ENCODE measurements at regions not wholly inside any gene's neighbourhood (a gene's known extent, or its start where the extent isn't known, plus 50 kb on each side); places are given as distances from the start of the nearest gene placed in this dataset.

GRCh38 chr9:107554636-107555035 is 65.1 kb upstream of the KLF4 start:
- Histone ChIP-seq H3K9me2 (replicated peaks; ENCODE audit: insufficient read depth) (no peaks in the 10 kb centered on the region), H4K20me1 (ENCODE audit: insufficient read depth, poor library complexity, severe bottlenecking) (no peaks in the 10 kb centered on the region), H2AFZ (no peak overlapping the region), H3K27ac (no peak overlapping the region), H3K36me3 (replicated peaks; ENCODE audit: insufficient read depth, low read depth) (no peaks in the 10 kb centered on the region), H3K4me3 (no peak overlapping the region), H3K27me3 (no peaks in the 10 kb centered on the region), H3K79me2 (no peaks in the 10 kb centered on the region), H3K4me2 (no peak overlapping the region), H3K9me3 (ENCODE audit: low read depth) (no peaks in the 10 kb centered on the region), H3K4me1 (ENCODE audit: insufficient read depth) (peaks cover 13% of the 10 kb centered on the region)
- DNase-seq (ENCODE audit: low spot score): no peak
- 89% methylated on average over 8 of the region's 8 CpGs for WGBS (ENCODE audit: low lambda C conversion rate, missing lambda C conversion rate)
- TF ChIP-seq EZH2phosphoT487 (IDR thresholded peaks at IDR 0.05; ENCODE audit: low read depth, severe bottlenecking, unreplicated experiment) (no peak), CTCF (IDR thresholded peaks at IDR 0.05; ENCODE audit: poor library complexity) (no peak), EZH2 (IDR thresholded peaks at IDR 0.05; ENCODE audit: borderline replicate concordance) (no peak)

- peak overlapping the region; percentile 40 for H3K4me2 ChIP-seq
- no peaks in the 10 kb centered on the region for H3K79me2 ChIP-seq
- no peaks in the 10 kb centered on the region for H3K27me3 ChIP-seq
- peaks cover 6% of the 10 kb centered on the region for H3K4me1 ChIP-seq (ENCODE audit: insufficient read depth)
- no peaks in the 10 kb centered on the region for H3K36me3 ChIP-seq (replicated peaks; ENCODE audit: insufficient read depth, low read depth)
- WGBS (ENCODE audit: low lambda C conversion rate, missing lambda C conversion rate): 82% methylated on average over 10 of the region's 10 CpGs
- no peak overlapping the region for H3K4me3 ChIP-seq
- peak overlapping the region; percentile 49 for H3K27ac ChIP-seq
- DNase-seq (ENCODE audit: low spot score): peak; percentile 57
- H4K20me1 ChIP-seq (ENCODE audit: insufficient read depth, poor library complexity, severe bottlenecking): no peaks in the 10 kb centered on the region
- no peaks in the 10 kb centered on the region for H3K9me3 ChIP-seq (ENCODE audit: low read depth)
- no peak overlapping the region for H2AFZ ChIP-seq
- H3K9me2 ChIP-seq (replicated peaks; ENCODE audit: insufficient read depth): no peaks in the 10 kb centered on the region
- no peak for TF ChIP-seq CTCF (IDR thresholded peaks at IDR 0.05; ENCODE audit: poor library complexity)
- TF ChIP-seq EZH2 (IDR thresholded peaks at IDR 0.05; ENCODE audit: borderline replicate concordance): no peak
- TF ChIP-seq EZH2phosphoT487 (IDR thresholded peaks at IDR 0.05; ENCODE audit: low read depth, severe bottlenecking, unreplicated experiment): no peak
Observed at GRCh38 chr9:107548298-107549142, 59.0 kb upstream of the KLF4 start.

GRCh38 chr9:107547772-107548297 is 58.3 kb upstream of the KLF4 start:
- no peak for DNase-seq (ENCODE audit: low spot score)
- no peaks in the 10 kb centered on the region for H3K79me2 ChIP-seq
- H3K9me2 ChIP-seq (replicated peaks; ENCODE audit: insufficient read depth): no peaks in the 10 kb centered on the region
- H3K9me3 ChIP-seq (ENCODE audit: low read depth): no peaks in the 10 kb centered on the region
- H3K4me1 ChIP-seq (ENCODE audit: insufficient read depth): peaks cover 6% of the 10 kb centered on the region
- peak overlapping the region; percentile 49 for H3K27ac ChIP-seq
- 84% methylated on average over 3 of the region's 3 CpGs for WGBS (ENCODE audit: low lambda C conversion rate, missing lambda C conversion rate)
- H2AFZ ChIP-seq: no peak overlapping the region
- H3K4me2 ChIP-seq: no peak overlapping the region
- no peak for TF ChIP-seq EZH2phosphoT487 (IDR thresholded peaks at IDR 0.05; ENCODE audit: low read depth, severe bottlenecking, unreplicated experiment)
- TF ChIP-seq CTCF (IDR thresholded peaks at IDR 0.05; ENCODE audit: poor library complexity): no peak
- no peak for TF ChIP-seq EZH2 (IDR thresholded peaks at IDR 0.05; ENCODE audit: borderline replicate concordance)
- H4K20me1 ChIP-seq (ENCODE audit: insufficient read depth, poor library complexity, severe bottlenecking): no peaks in the 10 kb centered on the region
- no peaks in the 10 kb centered on the region for H3K27me3 ChIP-seq
- no peaks in the 10 kb centered on the region for H3K36me3 ChIP-seq (replicated peaks; ENCODE audit: insufficient read depth, low read depth)
- H3K4me3 ChIP-seq: no peak overlapping the region
